NCI-H1436 (cell line): ENCODE measurements at regions not wholly inside any gene's neighbourhood (a gene's known extent, or its start where the extent isn't known, plus 50 kb on each side); places are given as distances from the start of the nearest gene placed in this dataset.
"Not testable (repeated sequence)": the region's sequence is repeated elsewhere in the genome, so short reads cannot be mapped to it uniquely, and the experiment has no call there.

Experiments
- DNase-seq: peaks from one replicate; lab custom pipeline; 2025; lab: John Stamatoyannopoulos, UW

DNA sequence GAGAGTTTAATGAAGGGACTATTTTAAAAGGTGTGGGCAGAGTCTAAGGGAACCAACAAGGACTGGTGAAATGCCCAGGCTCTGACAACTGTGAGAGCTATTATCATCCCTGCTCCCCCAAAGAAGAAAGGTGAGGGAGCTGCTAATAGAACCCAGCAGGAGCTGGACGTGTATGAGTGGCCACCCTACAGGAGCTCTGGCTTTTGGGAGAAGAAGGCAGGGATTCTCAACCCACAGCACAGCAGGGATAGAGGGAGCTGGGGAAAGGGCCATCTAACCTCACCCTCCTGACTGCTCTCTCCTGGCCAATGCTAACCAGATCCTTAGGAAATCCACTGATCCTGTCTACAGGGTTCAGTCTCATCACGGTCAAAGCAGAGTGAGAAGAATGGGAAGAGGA, 57.1 kb downstream of the GRIN2B start:
- no peak for DNase-seq

DNA sequence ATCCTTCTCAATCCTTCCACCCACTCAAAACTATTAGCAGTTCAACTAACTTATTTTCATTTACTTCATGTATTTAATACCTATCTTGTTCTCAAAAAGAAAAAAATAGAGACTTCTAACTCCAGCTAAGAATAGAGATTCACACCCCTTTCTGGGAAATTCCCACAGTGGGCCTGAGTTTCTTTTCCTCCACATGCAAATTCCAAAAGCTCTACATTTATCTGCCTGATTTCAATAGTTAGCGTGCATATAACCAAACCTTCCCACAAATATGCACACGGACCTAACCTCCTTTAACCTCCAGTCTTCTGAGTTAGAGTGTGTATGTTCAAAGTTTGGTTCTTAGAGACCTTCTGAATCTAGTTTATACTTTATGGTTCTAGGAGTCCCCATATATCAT, 62.5 kb downstream of the GRIN2B start:
- DNase-seq = no peak

DNA sequence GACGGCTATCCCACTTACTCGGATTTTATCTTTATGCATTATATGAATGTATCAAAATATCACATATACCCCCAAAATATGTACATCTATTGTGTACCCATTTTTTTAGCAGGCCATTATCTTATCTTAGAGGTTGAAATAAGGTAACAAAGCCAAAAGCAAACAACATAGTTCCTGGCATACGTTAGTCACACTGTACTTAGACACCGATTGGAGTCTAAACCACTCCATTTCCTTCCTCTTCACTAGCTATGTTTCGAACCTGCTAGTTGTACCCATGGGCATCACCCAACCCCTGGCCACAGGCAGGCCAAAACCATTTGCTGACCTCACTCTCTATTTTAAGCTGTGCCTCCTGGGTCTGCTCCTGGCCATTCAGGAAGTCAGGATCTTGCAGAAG, 66.3 kb downstream of the GRIN2B start:
- no peak for DNase-seq

DNA sequence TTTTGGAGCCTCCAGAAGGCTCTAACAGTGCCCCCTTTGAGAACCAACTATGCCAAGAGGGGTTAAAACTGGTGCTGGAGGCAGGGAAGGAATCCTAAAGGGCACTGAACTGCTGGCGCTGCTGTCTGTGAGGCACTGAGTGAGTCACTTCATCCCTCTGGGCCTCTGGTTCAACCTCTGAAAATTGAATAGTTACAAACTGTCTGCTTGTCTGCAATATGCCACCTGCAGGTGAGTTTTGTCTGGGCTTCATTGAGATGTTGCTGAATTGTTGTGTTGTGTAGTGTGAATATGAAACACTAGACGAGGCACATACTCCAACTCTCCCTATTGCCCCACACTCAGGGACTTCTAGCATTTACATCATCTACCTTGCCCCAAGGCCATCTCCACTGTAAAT, 68.0 kb downstream of the GRIN2B start:
- no peak for DNase-seq

DNA sequence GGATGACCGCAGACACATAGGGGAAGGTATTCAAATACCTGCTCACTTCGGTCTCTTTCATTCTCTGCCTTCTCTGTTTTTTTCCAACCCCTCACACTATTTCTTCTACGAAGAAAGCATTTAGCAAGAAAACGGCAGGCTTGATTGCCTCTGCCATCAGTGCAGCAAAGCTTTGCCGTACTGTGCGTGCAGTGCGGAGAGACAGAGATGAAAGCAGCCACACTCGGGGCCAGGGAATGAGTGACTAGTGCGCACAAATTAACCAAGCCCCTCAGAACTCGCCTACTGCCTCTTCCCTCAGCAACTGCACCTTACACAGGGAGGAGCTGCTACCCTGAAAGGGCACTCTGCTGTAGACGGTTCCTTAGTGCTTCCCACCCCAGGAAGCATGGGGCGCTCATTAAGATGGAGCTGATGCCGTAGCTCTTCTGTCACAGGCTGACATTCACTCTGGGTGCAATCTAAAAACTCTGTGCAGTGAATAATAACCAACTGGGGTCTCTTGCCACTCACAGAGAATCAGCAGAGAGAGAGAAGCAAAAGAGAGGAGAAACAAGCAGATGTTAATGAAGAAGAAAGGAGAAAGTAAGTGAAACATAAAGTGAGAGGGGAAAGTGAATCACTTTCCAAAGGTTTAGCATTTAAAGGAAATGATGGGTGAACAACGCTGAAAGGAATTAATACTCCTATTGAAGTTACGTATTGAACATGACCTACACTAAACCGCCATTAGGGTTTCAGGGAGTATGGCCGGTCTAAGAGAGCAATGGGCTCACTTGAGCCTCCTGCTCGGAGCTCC, 69.4 kb downstream of the GRIN2B start:
- DNase-seq = no peak

DNA sequence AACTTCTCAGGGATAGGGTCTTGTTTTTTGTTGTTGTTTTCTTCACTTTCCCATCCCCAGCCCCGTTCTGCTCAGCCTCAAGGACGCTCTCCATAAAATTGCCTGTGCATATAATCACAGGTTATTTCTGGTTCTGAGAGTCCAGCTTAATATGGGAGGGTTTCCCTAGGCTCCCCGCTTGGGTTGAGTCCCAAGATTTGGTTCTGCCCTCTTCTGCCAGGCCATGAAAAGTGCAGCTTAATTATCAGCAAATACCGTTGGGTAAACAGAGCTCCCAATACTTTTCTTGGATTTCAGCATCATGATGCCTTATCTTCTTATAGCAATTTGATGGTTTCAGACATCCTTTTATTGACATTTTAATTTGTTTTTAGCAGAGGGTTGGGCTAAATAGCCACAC, 75.6 kb downstream of the GRIN2B start:
- no peak for DNase-seq

DNA sequence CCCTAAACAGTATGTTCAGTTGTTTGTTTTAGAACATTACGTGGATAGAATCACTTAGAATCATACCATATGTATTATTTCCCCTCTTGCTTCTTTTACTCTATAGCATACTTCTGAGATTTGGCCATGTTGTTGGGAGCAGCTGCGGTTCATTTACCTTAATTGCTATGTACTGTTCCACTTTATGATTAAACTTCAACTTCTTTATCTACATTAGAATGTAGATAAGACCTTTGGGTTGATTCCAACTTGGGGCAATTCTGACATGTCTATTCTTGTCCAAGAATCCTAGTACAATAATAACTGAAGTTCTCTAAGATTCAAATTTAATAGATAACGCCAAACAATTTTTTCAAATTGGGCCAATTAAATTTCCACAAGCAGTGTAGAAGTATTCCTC, 80.7 kb downstream of the GRIN2B start:
- DNase-seq = no peak

DNA sequence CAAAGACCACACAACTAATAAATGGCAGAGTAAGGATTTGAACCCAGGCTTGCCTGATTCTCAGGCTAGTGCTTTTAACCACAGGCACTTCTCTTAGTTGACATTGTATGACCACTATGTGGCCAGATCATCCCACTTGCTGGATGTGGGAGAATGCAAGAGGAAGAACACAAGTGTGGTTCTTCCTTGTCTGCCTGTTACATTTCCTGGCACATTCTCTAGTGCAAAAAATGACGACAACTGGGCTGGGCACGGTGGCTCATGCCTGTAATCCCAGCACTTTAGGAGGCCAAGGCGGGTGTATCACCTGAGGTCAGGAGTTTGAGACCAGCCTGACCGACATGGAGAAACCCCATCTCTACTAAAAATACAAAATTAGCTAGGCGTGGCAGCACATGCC, 83.0 kb downstream of the GRIN2B start:
- DNase-seq = not testable (repeated sequence)

DNA sequence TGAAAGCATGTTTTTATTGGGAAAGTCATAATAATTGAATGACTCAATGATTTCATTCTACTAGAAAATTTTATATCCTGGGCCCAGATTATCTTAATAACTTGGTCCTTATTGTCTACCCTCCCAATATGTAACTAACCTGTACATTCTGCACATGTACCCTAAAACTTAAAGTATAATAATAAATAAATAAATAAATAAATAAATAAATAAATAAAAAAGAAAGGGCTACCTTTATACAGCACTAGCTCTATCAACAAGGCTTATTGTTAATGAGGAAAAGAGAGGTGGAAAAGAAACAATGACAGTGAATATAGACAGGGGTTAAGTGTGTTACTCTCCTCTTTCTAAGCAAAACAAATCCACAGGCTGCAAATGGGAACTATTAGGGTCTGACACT, 83.6 kb downstream of the GRIN2B start:
- DNase-seq = no peak

DNA sequence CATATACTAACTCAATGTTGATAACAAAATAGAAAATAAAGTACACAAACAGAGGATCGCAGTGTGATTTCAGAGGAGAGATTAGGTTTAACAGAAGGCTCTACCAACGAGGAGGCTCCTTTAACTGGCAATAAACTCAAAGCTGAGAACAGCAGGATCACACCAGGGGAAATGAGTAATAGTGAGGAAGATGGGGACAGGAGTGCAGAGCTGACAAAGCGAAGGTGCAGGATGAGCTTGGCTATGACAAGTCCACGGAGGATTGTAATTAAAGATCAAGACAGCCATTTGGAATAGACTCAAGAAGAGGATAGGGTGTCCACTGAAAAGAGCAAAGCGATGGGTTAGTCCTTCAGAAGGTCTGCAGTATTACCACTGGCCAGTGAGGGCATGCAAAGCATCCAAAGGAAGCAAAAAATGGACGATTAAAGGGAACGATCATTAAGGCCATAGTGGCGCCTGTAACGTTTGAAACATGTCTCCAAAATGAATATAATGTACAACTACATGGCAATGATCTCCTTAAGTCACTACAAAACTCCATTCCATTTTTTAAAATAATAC, 85.3 kb downstream of the GRIN2B start:
- no peak for DNase-seq

DNA sequence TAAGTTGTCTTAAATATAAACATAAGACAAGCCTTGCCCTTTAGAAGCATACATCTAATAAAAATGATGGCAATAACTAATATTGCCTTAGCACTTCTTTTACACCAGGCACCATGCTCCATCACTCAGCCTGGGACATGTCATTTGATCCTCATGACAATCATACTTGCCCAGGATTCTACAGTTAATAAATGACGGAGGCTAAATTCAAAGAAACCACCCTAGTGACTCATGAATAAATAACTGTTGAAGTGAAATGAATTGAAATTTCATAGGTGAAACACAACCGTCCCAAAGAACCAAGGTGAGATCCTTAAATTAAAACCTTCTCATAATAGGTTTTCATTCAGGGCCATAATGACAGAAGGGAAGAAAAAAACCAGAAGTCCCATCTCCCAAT, 89.5 kb downstream of the GRIN2B start:
- no peak for DNase-seq

DNA sequence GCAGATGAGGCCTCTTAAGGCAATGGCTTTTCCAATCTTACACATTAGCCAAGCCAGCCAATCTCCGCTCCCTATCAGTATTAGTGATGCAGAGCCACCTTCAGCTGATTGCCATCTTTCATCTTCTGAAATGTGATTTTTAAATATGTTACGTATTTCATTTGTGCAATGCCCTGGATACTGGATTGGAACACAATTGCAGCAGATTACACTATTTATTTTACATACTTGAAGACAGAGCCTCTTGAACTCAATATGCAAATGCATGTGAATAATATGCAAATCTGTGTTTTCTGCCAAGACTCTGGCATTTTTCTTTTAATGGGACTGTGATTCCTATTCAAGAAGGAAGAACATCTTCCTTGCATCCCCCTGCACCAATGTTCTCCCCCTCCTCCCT, 90.5 kb downstream of the GRIN2B start:
- DNase-seq = no peak

DNA sequence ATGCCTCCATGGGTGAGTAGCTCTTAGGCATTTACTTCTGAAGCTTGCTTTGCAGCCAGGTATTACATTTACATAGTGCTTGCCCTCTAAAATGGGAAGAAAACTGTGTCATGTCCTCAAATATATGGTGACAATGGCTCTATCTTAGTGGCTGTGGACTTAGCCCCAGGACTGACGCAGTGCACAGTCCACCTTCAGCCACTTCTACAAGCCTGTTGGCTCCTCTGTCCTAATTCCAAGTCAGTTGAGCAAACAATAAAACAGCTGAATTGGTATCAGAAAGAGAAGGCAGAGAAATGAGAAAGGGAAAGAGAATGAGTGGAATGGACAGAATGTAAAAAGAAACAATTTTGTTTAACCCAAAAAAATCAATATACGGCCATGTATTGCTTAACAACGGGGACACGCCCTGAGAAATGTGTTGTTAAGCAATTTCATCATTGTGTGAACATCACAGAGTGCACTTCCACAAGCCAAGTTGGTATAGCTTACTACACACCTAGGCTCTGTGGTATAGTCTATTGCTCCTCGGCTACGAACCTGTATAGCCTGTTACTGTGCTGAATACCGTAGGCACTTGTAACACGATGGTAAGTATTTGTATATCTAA, 93.5 kb downstream of the GRIN2B start:
- no peak for DNase-seq

DNA sequence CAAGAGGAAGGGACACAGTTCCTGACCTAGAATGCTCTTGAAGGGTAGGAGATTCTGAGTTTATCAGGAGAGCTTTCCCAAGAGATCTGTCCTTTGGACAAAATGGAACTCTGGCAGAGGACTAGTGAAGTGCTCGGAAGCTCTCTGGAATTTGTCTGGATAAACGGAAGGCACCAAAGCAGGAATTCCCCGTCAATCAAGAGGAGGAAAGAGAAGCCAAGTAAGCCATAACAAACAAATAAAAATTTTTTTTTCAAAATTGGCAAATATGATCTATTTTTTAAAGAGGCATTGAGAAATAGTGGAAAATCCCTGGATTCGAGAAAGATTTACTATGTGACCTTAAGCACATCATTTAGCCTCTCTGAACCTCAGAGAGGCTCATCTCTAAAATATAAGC, 99.2 kb downstream of the GRIN2B start:
- DNase-seq = no peak

DNA sequence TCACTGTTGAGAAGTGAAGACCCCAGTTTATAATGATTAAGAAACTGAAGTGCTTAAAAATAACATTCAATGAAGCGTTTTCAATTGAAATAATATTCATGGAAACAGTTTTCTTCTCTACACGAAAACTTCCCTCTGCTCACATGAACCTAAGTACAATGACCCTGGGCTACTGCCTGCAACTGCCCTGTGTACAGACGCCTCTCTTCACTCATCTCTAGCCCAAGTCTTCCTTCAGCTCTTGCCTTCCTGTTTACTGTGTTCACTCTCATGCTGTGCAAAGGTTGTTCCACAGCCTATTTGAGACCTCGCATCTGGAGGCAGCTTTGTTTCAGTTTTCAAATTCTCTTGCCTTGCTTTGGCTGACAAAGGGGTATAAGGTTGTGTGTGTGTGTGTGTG, 100.8 kb downstream of the GRIN2B start:
- DNase-seq = no peak

DNA sequence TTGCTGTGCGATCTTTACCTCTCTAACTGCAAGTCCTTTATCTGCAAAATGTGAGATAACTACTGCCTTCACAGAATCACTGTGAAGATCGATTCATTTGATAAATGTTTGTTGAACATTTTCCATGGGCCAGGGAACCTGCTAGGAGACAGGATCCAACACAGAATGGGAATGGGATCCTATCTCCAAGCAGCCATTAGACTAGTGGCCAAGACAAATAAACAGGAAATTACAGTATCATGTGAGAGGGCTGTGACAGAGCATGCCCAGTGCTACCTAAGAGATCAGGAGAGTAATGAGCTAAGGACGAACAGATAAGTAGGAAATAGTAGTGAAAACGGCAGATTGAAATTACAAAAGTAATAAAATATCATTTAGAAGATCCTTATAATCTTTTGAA, 105.7 kb downstream of the GRIN2B start:
- DNase-seq = no peak

DNA sequence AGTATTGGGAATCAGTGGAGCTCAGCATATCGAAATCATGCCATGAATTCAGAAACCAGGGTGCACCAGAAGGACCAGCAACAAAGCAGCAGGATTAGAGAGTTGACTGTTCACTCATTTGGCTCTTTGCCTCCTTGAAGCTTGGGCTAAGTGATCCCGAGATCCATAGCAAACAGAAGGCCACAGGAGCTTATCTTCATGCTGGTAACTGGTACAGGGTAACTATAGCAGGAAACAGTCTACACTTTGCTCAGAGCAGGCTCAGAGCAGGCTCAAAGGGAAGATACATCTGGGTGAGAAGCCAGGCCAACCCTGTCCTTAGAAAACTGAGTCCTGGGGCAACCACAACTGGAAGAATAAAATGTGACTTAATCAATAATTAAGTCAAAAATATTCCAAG, 111.1 kb downstream of the GRIN2B start:
- DNase-seq = no peak

DNA sequence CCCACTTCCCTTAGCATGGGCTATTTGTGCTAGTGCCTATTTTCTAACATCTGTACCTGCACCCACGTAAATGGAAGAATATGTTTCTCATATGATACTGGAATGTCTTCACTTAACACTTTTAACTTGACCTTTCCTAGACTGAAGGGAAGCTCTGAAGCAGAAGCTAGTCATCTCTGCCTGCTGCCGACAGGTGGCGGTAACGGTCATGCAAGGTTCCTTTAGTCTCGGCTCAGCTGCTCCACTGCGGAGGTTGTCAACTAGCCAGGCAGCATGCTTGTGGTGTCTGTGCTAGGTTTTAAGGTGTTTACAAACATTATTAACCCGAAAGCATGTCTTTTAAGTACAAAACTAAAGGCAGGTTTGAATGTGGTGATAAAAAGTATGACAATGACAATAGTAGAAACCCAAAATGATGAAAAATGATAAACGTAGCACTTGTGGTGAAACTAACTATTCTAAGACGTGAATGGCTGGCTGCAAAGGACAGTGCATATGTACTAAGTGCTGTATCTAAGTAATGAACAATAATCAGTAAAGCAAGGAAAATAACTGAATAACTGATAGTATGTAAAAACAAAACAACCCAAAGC, 117.2 kb downstream of the GRIN2B start:
- peak; percentile 56 for DNase-seq

DNA sequence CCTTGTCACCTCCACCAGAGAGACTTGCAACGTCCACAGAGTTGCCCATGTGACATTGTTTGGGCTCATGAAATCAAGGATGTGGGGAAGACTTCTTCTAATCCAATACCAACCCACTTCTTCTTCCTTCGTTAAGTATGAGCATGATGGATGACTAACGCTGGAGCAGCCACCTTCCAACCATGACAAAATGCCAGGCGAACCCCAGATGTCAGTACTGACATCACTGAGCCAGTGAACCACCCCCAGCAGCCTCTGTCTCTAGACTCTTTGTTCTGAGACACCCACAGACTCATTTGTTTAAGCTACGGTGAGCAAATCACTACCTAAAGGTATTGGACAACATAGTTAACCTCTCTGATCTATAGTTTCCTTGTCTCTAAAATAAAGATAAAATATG, 123.7 kb downstream of the GRIN2B start:
- no peak for DNase-seq

DNA sequence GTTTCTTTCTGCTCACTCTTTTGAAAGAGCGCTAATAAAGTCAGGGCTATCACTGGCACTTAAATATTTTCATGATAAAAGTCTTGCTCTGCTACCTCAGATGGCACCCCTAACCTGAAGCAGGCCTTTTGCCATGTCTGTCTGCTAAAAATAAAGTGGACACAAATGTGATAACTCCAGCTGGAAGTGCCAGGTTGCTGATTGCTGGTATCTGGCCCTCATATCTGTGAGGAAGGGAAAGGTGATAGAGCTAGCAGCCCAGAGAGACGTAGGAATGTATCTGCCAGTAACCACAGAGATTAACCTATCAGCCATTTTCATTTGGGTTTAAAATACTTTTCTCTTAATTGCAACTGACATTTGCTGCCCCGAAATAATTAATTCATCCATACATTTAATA, 127.9 kb downstream of the GRIN2B start:
- DNase-seq = no peak

DNA sequence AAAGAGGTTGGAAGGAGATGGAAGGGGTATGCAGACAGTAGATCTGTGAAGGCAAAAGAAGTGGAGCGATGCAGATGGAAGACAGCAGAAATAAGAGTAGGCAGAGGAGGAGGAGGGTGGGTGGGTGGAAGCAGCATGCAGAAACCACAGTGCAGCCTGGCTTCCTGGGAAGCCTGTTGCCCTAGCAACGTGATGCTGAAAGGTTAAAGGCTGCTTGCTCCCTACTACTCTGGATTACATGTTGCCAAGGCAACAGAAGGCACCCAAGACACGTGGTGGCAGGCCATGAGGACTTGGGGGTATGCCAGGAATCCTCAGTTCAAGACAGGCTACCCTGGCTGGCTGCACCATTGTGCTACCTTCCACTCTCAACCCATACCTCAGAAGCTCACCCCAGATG, 129.6 kb downstream of the GRIN2B start:
- DNase-seq = no peak

DNA sequence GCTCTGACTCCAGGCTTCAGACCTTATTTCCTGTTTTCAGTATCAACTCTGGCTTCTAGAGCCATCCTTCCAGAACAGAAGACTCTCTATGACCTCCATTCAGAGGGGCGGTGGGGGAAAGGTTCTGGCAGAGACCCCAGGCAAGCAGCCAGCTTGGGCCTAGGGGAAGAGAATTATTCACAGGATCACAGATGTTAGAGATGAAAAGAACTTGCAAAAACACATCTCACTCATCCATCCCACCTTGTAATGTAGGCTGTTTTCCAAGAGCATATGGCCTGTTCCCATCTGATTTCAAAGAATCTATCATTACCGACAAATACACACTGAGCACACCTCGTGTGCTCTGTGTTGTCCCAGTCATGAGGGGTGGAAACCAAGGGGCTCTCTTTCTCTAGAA, 131.9 kb downstream of the GRIN2B start:
- no peak for DNase-seq

DNA sequence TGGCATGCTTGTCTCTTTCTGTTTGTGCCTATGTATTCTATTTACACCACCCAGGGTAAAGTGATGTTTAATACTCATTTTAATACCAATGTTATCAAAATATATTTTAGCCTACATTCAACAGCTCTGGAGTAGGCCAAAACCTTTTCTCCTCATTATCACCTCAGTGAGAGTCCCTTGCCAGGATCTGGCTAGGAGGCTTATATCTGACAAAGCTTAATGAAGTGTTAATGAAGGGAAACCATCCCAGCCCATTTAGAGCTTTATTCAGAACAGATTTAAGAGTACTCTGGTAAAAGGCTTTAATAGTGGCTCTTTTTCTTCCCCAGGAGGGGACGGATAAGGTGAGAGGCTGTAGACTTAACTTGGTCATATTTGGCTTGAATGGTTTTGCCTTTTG, 137.6 kb downstream of the GRIN2B start:
- no peak for DNase-seq
